IPS-18a (cell line): ENCODE measurements at regions not wholly inside any gene's neighbourhood (a gene's known extent, or its start where the extent isn't known, plus 50 kb on each side); places are given as distances from the start of the nearest gene placed in this dataset.
"Not testable (repeated sequence)": the region's sequence is repeated elsewhere in the genome, so short reads cannot be mapped to it uniquely, and the experiment has no call there.

ENCODE experiments used
- H3K27ac ChIP-seq: one replicate; pipeline ENCODE4 v1.5.1; 2013; ENCODE audit warnings: low read length
- H3K27me3 ChIP-seq: one replicate; pipeline ENCODE4 v1.6.1; 2013; ENCODE audit warnings: mild to moderate bottlenecking, low read length; ENCODE audit not compliant: control insufficient read depth, insufficient read depth
- H3K36me3 ChIP-seq: one replicate; pipeline ENCODE4 v1.6.1; 2013; ENCODE audit warnings: low read depth, low read length; ENCODE audit not compliant: control insufficient read depth
- H3K4me1 ChIP-seq: one replicate; pipeline ENCODE4 v1.6.1; 2013; ENCODE audit warnings: low read depth, low read length; ENCODE audit not compliant: control insufficient read depth
- H3K4me3 ChIP-seq: one replicate; pipeline ENCODE4 v1.5.1; 2013; ENCODE audit warnings: low read length
- H3K9ac ChIP-seq: one replicate; pipeline ENCODE4 v1.6.1; 2013; ENCODE audit warnings: mild to moderate bottlenecking, low read length, moderate library complexity
- H3K9me3 ChIP-seq: one replicate; pipeline ENCODE4 v1.6.1; 2013; ENCODE audit warnings: low read depth, low read length; ENCODE audit not compliant: control insufficient read depth

DNA sequence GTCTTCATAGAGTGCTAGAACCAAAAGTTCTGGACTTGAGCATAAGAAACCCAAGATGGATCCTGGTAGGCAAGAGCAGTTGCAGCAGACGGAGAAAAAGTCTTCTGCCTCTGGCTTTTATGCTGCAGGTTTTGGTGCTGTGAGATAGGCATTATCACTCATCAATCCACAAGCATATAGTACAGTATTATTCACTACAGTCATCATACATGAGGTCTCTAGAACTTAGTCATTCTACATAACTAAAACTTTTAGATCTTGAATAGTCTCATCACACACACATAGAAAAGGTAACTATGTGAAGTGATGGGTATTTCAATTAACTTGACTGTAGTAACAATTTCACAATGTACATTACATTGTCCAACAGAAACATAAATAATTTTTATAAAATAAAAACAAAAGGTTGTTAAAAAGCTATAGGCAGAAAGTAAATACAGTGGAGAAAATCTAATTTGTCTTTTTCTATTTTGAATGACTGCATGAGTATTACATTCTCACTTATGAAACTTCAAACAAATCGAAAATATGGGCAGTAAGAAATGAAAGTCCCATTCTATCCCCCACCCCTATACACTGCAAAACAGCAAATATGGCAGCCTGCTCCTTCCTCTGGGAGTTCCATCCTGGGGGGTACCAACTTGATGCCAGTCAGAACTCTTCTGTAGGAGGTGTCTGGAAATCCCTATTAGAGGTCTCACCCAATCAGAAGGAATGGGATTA is 534.3 kb upstream of the ACVR2A start:
- no peaks in the 10 kb centered on the region for H3K4me1 ChIP-seq
- H3K4me3 ChIP-seq = no peak overlapping the region
- H3K9me3 ChIP-seq = no peaks in the 10 kb centered on the region
- H3K27ac ChIP-seq = no peak overlapping the region
- no peaks in the 10 kb centered on the region for H3K27me3 ChIP-seq
- no peak overlapping the region for H3K9ac ChIP-seq
- no peaks in the 10 kb centered on the region for H3K36me3 ChIP-seq

DNA sequence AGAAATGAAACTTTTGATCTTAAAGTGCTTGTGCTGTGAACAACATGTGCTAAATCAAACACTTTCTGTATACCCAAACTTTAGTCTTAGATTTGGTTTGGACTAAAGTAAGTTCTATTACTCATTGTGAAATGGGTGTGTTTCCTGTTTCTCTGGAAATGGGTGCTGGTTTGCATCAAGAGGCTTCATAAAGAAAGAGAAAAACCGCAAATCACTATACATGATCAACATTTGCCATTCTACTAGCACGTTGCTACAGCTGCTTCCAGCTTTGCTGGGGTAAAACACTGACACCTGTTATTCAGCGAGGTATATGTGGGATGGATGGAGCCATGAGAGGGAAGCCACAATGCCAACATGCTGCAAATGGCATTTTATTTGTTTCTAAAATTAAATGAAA is 547.0 kb upstream of the ACVR2A start:
- Histone ChIP-seq H3K4me1 (no peaks in the 10 kb centered on the region), H3K36me3 (no peaks in the 10 kb centered on the region), H3K27ac (no peak overlapping the region), H3K9me3 (no peaks in the 10 kb centered on the region), H3K4me3 (no peak overlapping the region), H3K9ac (no peak overlapping the region), H3K27me3 (no peaks in the 10 kb centered on the region)

DNA sequence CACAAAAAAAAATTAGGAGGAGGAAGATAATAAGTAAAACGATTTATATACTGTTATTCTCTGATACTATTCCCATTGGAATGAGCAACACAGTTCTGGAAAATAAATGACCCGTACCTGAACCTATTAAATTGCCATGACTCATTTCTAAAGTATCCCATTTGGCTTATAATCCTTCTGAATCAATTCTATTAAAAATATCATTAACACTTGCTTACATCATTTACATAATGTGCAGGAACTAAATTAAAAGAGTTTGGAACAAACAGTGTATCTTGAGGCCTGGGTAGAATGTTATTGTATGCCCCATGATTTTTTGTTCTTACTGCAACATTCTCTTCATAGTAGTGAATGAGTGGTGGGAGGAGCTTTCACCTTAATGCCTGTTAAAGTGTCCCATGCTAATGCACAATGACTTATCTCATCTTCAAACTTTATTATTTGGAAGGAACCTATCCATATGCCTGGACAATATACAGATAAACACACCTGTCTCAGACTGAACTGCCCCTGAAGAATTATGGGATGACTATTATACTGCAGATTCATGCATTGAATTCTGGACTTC is 549.9 kb upstream of the ACVR2A start:
- no peaks in the 10 kb centered on the region for H3K9me3 ChIP-seq
- no peak overlapping the region for H3K27ac ChIP-seq
- H3K9ac ChIP-seq = no peak overlapping the region
- no peak overlapping the region for H3K4me3 ChIP-seq
- H3K36me3 ChIP-seq = no peaks in the 10 kb centered on the region
- H3K4me1 ChIP-seq = no peaks in the 10 kb centered on the region
- no peaks in the 10 kb centered on the region for H3K27me3 ChIP-seq

DNA sequence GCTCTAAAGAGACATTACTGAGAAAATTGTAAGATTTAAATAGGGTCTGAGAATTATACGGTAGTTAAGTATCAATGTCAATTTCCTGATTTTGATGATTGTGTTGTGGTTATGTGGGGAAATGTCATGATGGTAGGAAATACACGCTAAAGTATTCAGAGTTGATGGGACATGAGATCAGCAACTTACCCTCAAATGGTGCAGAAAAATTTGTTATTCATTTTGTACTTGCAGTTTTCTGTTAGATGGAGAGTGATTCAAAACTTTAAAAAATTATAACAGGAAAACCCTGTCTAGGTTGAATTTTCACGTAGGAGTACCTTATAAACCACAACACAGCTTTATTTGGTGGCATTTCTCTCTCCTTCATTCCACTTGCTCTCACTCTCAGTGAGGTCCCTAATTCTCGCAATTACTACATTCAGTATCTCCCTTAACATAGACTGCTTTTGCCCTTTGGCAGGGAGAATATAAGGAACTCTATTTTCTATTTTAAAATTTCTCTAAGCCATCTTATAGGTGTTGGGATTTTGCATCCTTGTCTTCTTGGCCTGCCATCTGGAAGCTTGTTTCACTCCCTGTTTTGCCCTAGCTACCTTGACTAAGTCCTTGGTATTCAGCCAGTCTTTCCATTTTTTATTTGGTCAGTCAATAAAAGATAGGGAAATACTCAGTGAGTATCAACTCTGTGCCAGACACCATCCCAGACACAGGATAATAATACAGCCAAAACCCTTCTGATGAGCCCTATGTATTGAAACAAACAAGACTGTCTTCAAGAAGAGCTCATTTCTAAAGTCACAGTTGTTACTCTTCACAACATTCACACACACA is 550.6 kb upstream of the ACVR2A start:
- H3K27ac ChIP-seq = no peak overlapping the region
- no peaks in the 10 kb centered on the region for H3K4me1 ChIP-seq
- no peaks in the 10 kb centered on the region for H3K27me3 ChIP-seq

DNA sequence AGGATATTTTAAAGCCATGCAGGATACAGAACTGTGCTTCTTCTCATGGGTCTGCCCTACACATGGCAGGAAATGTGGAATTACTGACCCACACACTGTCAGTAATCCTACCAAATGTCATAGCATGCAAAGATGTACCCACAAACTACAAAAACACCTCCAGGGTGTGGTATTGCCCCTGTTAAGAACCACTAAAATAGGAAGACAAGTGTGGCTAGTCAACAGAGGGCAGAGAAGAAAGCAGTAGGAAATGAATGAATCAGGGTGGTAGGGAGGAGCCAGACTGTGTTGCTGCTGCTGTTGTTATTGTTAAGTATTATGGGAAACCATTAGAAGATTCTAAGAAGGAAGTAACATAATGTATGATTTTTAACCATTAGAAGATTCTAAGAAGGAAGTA is 556.7 kb upstream of the ACVR2A start:
- Histone ChIP-seq H3K27me3 (no peaks in the 10 kb centered on the region), H3K4me3 (no peak overlapping the region), H3K4me1 (peaks cover 5% of the 10 kb centered on the region), H3K9ac (no peak overlapping the region), H3K9me3 (no peaks in the 10 kb centered on the region), H3K27ac (no peak overlapping the region), H3K36me3 (no peaks in the 10 kb centered on the region)

More for the DNA sequence above, 550.6 kb upstream of the ACVR2A start:
- Histone ChIP-seq H3K9me3 (no peaks in the 10 kb centered on the region), H3K9ac (no peak overlapping the region), H3K36me3 (no peaks in the 10 kb centered on the region), H3K4me3 (no peak overlapping the region)

DNA sequence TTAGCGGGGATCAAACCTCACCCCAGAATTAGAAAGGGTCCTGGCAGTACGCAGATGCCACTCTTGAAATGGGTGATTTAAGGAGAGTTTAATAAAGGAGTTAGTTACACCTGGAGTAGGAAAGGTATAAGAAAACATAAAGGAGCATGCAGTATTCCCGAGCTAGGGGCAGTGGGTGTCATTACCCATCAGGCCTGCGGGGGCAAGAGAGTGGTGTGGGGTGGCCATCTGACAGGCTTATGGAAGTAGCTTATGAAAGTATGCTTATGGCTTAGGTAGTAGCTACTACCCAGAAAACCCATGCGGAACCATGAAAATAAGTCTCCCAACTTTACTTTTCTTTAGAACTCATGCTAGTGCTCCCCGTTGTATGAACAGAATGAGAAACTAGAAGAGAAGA is 568.9 kb upstream of the ACVR2A start:
- Histone ChIP-seq H3K36me3 (no peaks in the 10 kb centered on the region), H3K4me3 (no peak overlapping the region), H3K9ac (no peak overlapping the region), H3K27ac (no peak overlapping the region), H3K27me3 (no peaks in the 10 kb centered on the region), H3K4me1 (no peaks in the 10 kb centered on the region), H3K9me3 (no peaks in the 10 kb centered on the region)

DNA sequence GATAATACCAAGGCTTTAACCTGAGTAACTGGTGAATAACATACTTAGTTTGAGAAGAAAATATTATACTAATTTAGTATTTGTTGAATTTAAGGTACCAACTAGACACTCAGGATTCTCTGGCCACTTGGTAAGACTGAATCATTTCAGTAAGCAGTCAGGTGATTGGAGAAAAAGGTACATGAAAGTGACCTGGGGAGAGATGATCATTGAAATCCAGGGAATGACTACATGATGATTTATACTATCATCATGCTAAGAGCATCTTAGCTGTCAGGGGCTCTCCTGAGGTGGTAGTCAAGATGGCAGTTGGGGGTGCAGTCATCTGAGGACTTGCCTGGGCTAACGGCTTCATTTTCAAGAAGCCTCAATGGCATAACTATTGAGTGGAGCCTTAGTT is 571.2 kb upstream of the ACVR2A start:
- no peak overlapping the region for H3K9ac ChIP-seq
- H3K9me3 ChIP-seq = peaks cover 16% of the 10 kb centered on the region
- H3K4me3 ChIP-seq = no peak overlapping the region
- H3K4me1 ChIP-seq = no peaks in the 10 kb centered on the region
- no peaks in the 10 kb centered on the region for H3K36me3 ChIP-seq
- H3K27me3 ChIP-seq = no peaks in the 10 kb centered on the region
- no peak overlapping the region for H3K27ac ChIP-seq

DNA sequence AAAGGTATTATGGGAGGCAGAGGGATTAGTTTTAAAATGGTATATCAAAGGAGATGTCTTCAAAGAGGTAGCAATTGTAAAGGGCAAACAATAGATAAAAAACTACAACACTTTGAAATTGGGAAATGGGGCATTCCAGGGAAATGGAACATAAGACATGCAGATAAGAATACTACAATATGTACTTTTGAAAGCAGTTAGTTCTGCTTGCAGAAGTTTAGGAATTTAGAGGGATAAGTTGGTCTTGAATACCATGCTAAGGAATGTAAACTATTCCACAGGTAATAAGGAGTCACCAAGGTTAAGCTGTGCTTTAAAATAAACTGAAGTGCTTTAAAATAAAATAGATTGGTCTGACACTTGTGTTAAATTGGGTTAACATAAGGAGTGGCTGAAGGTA is 571.7 kb upstream of the ACVR2A start:
- Histone ChIP-seq H3K4me1 (no peaks in the 10 kb centered on the region), H3K27ac (no peak overlapping the region), H3K36me3 (no peaks in the 10 kb centered on the region), H3K27me3 (no peaks in the 10 kb centered on the region), H3K9me3 (peaks cover 16% of the 10 kb centered on the region), H3K9ac (no peak overlapping the region), H3K4me3 (no peak overlapping the region)

DNA sequence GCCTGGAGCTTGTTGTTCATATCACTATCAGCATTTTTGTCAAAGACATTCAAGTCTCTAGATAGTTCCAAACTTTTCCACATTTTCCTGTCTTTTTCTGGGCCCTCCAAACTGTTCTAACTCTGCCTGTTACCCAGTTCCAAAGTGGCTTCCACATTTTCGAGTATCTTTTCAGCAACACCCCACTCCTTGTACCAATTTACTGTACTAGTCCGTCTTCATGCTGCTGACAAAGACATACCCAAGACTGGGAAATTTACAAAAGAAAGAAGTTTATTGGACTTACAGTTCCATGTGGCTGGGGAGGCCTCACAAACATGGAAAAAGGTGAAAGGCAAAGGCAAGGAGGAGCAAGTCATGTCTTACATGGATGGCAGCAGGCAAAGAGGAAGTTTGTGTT is 575.2 kb upstream of the ACVR2A start:
- not testable (repeated sequence) for H3K4me1 ChIP-seq, H3K27ac ChIP-seq, H3K27me3 ChIP-seq, H3K9ac ChIP-seq, H3K4me3 ChIP-seq, H3K36me3 ChIP-seq
- peaks cover 16% of the 10 kb centered on the region for H3K9me3 ChIP-seq

DNA sequence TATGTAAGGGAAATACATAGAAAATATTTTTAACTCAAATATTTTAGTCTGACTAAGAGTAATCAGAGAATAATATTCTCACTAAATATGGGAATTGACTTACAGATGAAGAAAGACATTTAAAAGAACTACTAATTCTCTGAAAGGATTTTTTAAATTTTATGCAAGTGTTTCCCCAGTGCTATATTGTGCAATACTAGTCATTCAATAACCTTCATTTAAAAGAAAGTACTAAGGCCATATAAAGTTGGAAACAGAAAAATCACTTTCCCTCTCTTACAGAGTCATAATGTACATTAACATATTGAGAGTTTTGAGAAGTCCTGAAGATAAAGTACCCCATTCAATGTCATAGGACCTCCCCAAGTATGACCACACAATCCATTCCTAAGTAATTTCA is 584.6 kb upstream of the ACVR2A start:
- no peaks in the 10 kb centered on the region for H3K36me3 ChIP-seq
- H3K4me1 ChIP-seq = no peaks in the 10 kb centered on the region
- H3K27ac ChIP-seq = no peak overlapping the region
- H3K9ac ChIP-seq = no peak overlapping the region
- H3K4me3 ChIP-seq = no peak overlapping the region
- H3K27me3 ChIP-seq = no peaks in the 10 kb centered on the region
- no peaks in the 10 kb centered on the region for H3K9me3 ChIP-seq

DNA sequence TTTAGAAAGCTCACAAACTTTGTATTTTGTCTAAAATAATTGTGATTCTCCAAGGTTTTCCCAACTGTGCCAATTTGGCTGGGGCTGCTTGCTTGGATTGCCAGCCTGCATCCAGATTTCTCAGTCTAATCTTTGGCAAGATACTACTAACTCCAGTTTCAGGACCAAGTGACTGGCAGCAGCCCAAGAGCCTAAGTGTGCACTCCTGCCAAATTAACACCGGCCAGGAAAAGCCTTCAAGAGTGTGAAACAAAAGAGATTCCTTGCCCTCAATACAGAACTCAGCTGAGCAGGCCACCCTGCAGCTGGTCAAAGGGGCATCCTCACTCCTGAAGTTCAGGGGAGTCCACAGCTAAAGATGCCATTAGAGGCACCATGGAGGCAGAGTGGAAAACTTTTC is 589.0 kb upstream of the ACVR2A start:
- Histone ChIP-seq H3K27me3 (no peaks in the 10 kb centered on the region), H3K4me3 (no peak overlapping the region), H3K4me1 (no peaks in the 10 kb centered on the region)

More for the DNA sequence above, 589.0 kb upstream of the ACVR2A start:
- Histone ChIP-seq H3K36me3 (no peaks in the 10 kb centered on the region), H3K9ac (no peak overlapping the region), H3K27ac (no peak overlapping the region), H3K9me3 (no peaks in the 10 kb centered on the region)
